GM18498 (cell line): ENCODE measurements at regions not wholly inside any gene's neighbourhood (a gene's known extent, or its start where the extent isn't known, plus 50 kb on each side); places are given as distances from the start of the nearest gene placed in this dataset.
"Not testable (repeated sequence)": the region's sequence is repeated elsewhere in the genome, so short reads cannot be mapped to it uniquely, and the experiment has no call there.

Experiments used
- ATAC-seq: cut with Tn5 transposase; IDR thresholded peaks from one replicate; pipeline ENCODE4 v1.9.1; 2021; ENCODE audit warnings: mild to moderate bottlenecking, moderate library complexity; ENCODE audit not compliant: unreplicated experiment

DNA sequence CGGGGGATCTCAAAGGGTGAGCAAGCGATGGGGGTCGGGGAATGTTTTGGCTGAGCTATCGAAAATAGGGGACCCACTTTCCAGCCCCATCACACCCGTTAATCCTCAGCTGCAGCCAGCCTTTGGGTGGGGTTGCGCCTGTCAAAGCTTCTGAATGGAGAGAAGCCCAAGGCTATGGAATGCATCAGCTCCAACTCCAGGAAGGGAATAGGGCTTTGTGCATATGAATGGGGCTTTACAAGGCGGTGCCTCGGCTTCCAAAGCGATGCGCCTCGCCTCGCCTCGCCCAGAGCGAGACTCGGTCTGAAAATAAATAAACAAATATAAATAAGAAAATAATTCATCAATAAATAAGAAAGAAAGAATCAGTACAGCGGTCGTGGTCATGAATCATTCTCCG is 751.4 kb upstream of the DEFB115 start:
- no peak for ATAC-seq

DNA sequence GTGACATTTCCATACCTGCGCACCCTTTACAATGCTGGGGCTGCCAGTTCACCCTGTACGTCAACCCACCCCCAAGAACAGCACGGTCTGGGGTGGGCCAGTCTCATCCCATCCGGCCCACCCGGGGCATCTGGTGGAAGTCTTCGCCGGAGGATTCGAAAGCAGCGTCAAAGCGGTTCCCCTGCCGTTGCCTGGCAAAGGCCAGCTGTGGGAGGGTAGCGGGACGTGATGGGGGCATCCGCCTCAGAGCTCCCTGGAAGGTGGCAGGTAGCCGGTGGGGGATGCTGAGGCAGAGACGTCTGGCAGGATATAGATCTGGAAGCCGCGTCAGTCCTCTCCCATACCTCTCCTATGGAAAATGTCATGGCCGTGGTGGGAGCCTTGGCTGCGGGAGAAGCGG is 749.1 kb upstream of the DEFB115 start:
- not testable (repeated sequence) for ATAC-seq

DNA sequence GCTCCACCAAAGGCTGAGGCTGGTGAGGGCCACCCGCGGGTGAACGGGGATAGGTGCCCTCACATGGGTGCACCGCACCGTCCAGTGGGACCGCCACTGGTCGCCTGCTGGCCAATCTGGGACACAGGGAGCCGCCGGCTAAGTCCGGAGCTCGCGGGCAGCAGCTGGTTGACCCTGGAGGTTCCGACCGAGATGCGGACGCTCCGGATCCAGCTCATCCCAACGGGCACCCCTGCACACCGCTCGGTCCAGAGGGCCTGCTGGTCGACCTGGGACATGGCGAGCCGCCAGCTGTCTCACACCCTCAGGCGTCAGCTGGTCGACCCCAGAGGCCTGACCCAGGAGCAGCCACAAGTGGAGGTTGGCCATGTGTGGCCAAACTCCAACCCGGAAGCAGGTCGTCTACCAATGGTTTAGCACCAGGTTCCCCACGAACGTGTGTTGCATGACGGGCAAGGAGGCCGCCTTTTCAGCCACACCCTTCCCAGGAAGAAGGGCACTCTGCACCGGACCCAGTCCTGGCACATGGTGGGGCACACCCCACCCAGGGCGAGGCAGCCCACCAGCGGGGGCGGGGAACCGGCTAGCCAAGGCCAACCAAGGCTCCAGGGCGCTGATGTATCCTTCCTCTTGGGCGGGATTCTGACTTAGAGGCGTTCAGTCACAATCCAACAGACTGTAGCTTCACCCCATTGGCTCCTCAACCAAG is 746.0 kb upstream of the DEFB115 start:
- ATAC-seq: no peak

DNA sequence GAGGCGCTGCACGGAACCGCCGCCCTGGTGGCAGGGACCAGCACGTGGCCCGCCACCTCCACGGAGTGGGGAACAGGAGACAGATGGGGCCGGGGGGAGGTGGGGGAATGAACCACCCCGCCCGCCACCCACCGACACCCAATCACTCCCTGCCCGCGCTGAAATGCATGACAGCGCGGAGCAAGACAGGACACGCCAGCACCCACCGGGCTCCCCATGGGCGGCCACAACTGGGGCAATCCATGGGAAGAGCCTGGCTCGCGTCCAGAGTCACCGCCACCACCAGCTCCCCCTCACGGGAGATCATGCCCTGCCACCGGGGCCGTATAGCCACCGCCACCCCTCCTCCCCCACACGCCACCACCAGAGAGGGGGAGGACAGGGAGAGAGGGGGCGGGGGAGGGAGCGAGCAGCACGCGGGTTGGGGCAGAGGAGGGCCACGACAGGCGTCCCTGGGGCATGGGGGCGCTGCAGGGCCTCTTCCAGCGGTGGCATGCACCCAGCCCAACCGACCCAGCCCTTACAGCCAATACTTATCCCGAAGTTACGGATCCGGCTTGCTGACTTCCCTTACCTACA is 744.3 kb upstream of the DEFB115 start:
- ATAC-seq: no peak

DNA sequence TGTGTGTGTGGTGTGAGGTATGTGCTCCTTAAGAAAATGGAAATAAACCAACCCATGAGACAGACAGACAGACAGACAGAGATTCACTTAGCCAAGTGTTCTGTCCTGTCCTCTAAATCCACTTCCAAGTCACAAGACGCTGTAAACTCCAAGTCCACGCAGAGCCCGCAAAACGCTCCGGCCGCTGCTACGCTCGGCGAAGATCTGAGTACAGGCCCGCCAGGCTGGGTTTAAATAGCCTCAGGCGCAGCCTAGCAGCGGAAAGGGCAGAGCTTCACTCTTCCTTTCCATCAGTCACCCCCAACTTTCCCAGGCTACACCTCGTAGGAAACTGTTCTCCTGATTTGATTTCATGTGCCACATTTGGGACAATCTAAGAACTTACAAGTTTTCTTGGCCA is 741.5 kb upstream of the DEFB115 start:
- ATAC-seq: not testable (repeated sequence)

DNA sequence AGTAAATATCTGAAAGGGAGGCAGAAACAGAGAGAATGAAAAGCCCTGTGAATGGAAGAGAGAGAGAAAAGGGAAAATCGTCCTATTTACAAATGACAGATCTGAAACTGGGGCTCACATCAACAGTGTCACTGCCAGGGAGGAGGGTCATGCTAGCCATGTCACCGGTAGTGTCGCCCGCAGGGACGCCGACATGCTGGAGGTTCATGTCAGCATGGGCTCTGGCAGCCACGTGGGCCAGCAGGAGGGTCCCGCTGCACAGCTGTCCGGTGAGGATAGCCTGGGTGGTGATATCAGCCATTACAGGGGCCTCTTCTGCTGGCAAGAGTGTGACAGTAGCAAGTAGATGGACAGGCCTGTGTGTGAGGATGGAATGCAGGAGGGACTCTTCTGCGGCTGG is 738.6 kb upstream of the DEFB115 start:
- ATAC-seq: not testable (repeated sequence)

DNA sequence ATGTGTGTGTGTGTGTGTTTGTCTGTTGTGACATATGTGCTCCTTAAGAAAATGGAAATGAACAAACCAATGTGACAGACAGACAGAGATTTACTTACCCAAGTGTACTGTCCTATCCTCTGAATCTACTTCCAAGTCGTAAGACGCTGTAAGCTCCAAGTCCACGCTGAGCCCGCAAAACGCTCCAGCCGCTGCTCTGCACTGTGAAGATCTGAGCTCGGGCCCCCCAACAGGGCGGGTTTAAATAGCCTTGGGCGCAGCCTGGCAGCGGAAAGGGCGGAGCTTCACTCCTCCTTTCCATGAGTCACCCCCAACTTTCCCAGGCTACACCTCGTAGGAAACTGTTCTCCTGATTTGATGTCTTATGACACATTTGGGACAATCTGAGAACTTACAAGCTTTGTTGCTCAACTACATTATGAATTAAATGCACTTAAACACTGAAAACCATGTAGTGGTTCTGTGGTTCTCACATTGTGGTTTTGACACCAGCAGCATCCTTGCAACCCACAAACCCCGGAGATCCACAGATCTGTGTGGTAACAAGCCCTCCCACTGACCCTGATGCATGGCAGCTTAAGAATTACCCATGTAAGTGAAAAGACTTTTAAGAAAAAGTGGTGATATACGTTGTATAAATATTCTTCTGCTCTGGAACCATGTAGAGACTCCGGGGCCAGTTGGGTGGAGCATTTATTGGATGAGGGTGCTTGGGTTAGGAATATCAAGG is 735.6 kb upstream of the DEFB115 start:
- ATAC-seq: not testable (repeated sequence)

DNA sequence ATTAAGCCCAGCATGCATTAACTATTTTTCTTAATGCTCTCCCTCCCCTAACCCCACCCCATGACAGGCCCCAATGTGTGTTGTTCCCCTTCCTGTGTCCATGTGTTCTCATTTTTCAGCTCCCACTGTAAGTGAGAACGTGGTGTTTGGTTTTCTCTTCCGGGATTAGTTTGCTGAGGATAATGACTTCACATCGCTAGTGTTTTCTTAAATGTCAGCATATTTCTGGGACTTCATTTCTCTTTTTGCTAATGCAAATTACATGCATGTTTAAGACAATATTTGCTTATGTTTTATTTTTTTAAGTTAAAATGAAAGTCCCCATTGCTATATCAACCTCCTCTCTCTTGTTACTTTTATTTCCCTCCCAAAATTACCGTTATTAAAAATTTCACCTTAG is 733.3 kb upstream of the DEFB115 start:
- not testable (repeated sequence) for ATAC-seq

DNA sequence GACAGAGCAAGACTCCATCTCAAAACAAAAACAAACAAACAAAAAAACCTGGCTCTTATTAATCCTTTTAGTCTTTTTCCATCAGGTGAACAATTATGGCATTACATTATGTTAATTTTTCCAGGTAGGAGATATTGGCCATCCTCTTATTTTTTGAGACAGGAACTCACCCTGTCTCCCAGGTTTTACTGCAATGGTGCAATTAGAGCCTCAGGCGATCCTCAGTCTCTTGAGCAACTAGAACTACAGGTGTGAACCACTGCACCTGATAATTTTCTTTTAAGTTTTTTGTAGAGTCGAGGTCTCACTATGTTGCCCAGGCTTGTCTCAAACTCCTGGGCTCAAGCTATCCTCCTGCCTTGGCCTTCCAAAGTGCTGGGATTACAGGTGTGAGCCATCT is 732.7 kb upstream of the DEFB115 start:
- not testable (repeated sequence) for ATAC-seq

DNA sequence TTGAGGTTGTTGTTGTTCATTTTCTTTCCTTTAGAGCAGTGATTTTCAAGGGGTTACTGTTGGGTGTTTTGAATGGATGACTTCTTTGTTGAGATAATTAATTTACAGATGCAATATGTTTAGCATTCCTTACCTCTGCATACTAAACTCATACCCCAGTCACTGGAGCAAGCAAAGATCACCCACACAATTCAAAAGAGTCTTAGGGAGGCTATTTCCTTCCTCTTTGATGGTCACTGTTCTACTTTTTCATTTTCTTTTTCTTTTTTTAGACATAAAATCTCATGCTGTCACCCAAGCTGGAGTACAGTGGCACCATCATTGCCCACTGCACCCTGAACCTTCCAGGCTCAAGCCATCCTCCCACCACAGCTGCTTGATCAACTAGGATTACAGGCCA is 723.8 kb upstream of the DEFB115 start:
- peak; percentile 77 for ATAC-seq

DNA sequence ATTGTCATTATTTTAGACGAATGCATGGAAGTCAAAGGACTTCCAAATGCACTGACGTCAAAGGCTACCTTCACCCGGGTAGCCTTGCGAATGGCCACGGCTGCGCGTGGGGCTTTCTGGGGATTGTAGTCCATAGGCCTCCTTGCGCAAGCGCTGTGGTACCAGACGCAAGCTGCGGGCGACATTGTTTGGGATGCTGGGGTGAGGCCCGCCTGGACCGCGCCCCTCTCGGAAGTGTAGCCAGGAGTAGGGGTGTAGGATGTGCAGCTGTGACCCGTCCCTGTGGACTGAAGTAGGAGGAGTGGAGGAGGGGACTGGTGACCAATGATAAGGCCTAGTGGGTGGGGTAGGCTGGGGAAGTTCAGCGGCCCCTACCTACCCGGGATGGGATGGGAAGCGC is 720.0 kb upstream of the DEFB115 start:
- not testable (repeated sequence) for ATAC-seq

DNA sequence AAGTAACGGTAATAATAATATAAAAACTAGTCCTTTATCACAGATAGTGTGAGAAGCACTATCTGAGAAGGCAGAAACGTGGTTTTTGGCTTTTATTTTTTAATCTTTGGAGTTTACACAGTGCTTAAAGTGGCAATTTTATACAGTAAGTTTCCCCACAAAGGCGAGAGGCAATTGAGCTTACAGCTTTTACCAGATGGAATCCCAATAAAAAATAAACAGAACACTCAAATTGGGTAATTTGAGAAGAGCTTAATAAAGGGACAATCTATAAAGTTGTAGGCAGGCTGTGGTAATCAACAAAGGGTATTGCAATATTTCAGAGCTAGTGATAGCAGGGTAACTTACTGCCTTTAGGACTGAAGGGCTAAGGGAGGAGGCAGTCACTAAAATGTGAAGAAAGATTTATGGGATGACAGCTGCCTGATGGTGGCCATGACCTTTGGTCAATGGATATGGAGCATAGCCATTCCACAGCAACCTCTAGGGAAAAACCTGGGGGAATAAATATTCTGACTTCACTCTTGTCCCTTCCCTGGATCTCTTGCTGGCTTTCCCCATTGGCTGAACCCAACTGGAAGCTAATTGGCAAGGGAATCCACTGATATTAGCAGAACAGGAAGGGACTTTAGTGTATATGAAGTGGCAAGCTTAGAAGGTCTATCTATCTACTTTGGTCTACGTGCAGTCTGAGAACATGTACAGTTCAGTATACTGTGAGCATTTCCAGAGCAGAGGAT is 717.0 kb upstream of the DEFB115 start:
- ATAC-seq: not testable (repeated sequence)

DNA sequence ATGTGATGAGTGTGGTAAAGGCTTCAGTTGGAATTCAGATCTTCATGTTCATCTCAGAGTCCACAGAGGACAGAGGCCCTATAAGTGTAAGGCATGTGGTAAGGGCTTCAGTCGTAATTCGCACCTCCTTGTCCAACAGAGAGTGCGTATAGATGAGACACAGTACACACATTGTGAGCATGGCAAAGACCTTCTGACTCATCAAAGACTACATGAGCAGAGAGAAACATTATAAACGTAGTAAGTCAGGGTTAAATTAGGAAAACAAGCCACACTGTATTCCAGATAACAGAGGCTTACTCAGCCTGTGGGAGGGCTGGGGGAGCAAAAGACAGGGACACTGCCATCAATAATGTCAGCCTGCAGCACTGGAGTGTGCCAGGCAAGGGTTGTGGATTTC is 706.2 kb upstream of the DEFB115 start:
- ATAC-seq: not testable (repeated sequence)

DNA sequence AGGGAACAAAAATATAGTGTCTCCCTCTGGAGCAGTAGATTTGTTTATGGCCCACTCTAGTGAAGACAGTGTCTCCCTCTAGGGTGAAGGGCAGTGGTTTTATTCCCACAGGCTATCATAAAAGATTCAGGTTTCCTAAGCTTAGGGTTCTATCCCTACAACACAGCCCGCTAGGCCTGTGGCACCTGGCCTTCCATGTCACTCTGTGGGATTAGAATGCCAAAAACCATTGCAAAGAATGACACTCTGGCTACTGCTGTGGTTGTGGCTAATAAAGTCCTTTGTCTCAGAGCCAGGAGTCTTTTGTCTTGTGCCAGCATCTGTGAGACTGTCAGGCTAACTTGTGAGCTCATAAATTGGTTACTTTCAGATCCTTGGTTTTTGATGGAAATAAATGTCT is 700.7 kb upstream of the DEFB115 start:
- ATAC-seq: not testable (repeated sequence)

DNA sequence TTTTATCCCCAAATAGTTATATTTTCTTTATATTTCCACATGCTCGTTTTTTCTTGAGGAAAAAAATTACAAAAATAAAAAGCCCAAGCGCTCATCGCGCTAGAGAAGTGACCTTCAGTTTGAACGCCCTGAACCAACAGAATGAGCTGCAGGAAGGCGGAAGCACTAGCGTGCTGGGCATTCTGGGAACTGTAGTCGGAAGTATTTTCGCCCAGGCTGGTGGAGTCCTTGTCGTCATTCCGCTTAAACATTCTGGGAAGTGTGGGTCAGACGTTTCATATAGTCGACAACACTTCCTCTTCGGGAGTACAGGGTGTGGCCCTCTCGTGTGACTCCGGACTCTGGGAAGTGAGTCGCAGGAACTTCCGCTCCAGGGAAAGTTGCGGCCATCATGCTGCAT is 692.4 kb upstream of the DEFB115 start:
- not testable (repeated sequence) for ATAC-seq

DNA sequence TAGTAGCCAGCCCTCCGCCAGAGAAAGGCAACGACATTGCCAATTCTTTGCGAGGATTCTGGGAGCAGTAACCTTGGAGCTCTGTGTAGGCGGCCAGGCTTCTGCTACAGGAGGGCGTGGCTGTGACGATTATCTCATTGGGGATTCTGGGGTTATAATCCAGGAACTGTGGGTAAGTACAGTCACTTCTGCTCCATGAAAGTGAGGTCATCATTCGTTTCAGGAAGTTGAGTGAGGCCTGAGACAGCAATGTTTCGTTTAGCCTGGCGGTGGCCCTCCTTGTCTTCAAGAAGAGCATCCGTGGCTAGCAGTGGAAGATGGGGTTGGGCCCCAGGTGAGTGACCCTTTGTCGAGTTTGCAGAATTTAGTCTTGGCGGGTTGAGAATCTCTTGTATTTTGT is 687.6 kb upstream of the DEFB115 start:
- not testable (repeated sequence) for ATAC-seq

DNA sequence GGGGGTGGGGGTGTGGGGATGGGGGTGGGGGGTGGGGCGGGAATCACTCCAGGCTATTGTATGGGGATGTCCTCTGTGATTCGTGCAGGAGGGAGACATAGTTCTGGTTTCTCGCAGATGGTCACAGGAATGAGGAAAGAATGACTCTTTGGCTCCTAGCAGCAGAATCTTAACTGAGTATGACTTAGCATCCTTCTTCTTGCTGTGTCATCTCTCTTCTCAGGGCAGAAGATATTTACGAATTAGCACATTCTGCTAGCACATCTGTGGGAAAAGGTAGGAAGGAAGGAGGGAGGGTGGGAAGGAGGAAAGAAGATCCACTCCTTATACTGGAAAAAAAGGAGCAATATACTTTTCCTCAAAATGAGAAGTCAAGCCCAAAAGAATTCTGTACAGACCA is 686.8 kb upstream of the DEFB115 start:
- not testable (repeated sequence) for ATAC-seq

DNA sequence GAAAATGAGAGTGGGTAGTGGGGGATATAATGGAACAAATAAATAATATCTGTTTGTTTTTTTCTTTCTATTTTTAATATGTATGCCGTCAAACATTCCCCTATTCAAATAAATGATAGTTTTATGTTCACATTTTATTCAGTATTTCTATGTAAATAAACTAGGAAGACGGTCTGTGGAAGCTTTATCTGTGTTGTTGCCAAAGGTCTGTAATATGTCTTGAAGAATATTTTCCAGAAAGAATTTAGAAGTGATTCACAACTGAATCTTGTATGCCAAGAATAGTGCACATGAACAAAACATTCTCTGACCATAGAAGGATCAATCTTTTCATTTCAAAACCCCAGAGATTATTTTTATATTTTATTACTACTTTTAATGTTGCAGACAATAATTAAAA is 683.1 kb upstream of the DEFB115 start:
- ATAC-seq: not testable (repeated sequence)

DNA sequence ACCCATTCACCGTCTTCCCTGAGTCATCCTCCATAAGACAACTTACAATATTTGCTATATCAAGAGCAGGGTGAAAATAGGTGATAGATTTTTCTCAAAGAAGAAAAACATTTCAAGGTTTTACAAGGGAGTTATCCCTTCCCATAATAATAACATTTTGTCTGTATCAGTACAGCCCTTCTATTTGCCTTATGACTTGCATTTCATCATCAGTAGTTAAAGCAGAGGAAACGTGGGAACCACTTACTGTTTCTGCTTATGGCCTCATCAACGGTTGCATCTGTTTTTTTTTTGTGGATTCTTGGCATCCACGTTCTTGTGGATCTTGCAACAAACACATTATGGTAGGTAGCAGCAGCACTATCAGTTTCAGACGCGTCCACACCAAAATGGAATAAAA is 678.4 kb upstream of the DEFB115 start:
- not testable (repeated sequence) for ATAC-seq

DNA sequence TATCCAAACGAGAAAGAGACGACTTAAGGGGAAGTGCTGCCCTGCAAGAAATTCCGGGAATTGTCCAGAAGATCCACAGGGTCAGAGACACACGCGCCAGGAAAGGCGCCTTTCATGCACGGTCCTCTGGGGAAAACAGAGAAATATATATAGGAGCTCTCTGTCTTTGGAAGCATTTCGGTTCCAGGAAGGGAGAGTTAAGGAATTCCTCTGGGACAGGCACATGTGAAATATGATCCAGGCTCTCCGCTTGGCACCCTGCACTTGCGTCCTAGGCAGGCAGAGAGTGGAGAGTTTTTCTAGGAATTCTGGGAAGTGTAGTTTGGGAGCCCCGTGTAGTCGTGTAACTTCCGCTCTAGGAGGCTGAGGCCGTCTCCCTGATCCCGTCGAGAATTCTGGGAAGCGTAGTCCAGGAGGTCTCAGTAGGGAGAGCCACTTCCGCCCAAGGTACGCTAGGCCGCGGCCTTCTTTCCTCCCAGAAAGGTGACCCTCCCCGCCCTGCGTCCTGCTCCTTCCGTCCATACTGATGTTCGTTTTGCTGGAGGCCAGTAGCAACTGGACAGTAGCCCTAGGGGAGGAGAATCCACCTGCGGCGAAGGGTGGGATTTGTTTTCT is 677.5 kb upstream of the DEFB115 start:
- not testable (repeated sequence) for ATAC-seq

DNA sequence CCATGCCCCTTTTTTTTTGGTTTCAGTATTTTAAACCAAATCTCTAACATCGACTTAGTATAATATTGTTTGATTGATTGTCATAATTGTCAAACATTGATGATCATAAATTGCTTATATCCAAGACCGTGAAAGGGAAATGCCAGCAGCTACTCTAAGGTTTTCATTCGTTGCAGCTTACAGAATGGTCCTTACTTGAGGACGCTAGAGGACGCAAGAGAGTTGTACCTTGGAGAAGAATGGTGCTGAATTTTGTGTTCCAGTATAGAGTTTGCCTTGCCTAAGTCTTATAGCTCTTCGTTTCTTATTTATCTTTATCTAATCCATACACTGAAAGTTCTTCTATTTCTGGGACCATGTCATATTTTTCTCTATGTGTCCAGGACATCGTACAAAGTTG is 675.6 kb upstream of the DEFB115 start:
- ATAC-seq: not testable (repeated sequence)
